ENCODE measurements at regions not wholly inside any gene's neighbourhood (a gene's known extent, or its start where the extent isn't known, plus 50 kb on each side); places are given as distances from the start of the nearest gene placed in this dataset.

DNA sequence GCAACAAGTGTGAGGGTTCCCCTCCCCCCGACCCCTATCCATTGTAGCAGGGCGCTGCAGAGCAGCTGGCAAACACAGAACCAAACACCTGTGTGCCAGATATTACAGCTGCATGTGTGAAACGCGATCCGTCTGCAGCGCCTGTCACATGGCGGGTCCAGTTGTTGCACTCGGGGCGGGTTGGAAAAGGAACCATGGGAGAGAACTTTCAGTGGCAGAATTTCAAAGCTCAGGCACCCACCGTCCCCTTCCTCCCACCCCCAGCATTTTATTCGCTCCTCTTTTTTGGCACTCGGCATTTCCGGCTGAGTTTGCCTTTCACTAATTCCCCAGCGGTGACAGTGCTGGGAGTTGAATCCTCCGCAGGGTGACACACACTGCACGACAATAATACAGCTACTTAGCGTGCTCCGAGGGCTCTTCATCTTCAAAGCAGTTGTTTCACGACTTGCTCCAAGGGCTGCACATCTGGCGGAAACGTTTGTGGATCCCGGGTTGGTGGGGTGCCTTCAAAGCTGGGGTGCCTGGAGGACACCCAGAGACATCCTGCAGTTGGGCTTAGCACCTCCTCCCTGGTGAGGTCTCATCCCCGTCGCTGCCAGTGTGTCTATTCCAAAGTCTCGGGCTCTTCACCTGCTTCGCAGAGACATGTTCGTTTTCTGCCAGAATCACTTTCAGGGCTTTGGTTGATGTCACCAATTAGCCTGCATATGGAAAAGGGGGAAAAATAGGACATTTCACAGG lies 180.7 kb downstream of the ZBTB18 start:
- DNase-seq = no peak
- TF ChIP-seq GATA1 (IDR thresholded peaks at IDR 0.05; ENCODE audit: low read depth, low read length) (no peak), POLR2A (IDR thresholded peaks at IDR 0.05; ENCODE audit: low read length) (no peak)

DNA sequence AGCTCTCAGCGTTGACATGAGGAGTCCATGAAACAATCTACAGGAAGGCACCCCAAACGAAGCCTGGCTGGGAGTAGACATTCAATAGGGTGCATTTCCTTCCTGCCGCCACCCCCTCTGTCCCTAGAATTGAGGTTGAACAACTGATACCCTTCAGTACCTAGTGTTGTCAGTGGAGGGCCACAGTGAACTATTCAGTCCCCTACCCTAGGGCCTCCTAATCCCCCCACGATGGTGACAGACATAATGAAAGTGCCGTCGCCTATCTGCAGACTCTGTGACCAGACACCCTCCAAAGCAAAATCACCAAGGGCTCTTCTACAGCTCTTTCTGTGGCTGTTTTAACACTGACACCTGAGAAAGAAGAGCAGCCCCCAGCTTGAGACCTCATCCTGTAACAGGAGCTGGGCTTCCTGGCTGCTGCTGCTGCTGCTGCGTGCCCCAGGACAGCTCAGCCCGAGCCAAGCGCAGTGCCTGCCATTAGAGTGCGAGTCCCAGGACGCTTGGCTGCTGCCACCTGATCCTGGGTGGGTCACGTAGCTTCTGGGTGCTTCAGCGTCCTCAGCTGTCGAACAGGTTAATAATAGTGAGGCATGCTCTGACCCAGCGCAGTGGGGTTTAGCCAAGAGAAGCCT lies 183.0 kb downstream of the ZBTB18 start:
- no peak for DNase-seq
- TF ChIP-seq GATA1 (IDR thresholded peaks at IDR 0.05; ENCODE audit: low read depth, low read length) (no peak), POLR2A (IDR thresholded peaks at IDR 0.05; ENCODE audit: low read length) (no peak)

DNA sequence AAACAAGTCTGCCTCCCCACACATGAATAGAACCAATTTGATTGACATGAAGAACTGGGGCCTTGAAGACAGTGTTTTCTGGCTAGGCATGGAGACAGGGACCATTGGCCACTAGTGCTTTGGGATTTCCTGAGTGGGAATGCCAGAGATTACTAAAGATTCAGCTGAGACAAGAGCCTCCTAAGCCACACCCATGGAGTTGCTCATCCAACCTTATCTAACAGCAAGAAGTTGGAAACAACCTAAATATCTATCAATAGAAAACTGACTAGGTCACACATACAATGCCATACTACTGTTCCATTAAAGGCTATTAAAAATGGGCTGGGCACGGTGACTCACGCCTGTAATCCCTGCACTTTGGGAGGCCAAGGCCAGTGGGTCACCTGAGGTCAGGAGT lies 184.1 kb downstream of the ZBTB18 start:
- no peak for DNase-seq
- no peak for TF ChIP-seq GATA1 (IDR thresholded peaks at IDR 0.05; ENCODE audit: low read depth, low read length)
- no peak for TF ChIP-seq POLR2A (IDR thresholded peaks at IDR 0.05; ENCODE audit: low read length)

DNA sequence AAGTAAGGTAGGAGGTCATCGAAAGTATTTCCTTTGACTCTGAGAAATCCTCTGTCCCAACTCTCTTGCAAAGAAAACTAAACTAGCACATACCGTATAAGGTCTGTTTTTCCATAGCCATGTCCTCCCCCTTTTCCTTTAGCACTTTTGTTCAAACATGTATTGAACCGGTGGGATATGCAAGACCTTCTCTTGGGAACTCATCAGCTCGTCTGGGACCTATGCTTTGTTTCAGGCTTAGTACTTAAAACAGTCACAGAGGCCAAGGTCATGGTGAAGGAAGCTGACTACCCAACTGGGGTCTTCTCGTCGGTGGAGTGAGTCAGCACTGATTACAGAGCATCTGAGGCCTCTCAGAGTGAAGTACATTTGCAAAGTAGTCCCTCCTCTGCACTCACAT lies 185.0 kb downstream of the ZBTB18 start:
- no peak for DNase-seq
- TF ChIP-seq POLR2A (IDR thresholded peaks at IDR 0.05; ENCODE audit: low read length) = no peak
- no peak for TF ChIP-seq GATA1 (IDR thresholded peaks at IDR 0.05; ENCODE audit: low read depth, low read length)

DNA sequence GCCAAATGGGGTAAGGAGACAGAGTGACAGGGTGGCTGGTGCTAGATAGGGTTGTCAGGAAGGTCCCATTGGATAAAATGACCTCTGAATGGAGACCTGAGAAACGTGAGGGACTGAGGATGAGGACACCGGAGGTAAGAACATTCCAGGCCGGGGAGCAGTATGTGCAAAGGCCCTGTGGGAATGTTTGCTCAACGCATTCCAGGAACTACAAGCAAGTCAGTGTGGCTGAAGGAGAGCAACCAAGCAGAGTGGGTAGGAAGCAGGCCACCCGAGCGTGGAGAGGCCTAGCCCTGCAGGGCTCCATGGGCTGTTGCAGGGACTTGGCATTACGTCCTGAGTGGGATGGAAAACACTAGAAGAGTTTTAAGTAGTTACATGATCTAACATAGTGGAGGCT lies 185.6 kb downstream of the ZBTB18 start:
- TF ChIP-seq GATA1 (IDR thresholded peaks at IDR 0.05; ENCODE audit: low read depth, low read length) (no peak), POLR2A (IDR thresholded peaks at IDR 0.05; ENCODE audit: low read length) (no peak)
- DNase-seq = no peak

GRCh38 chr1:244237445-244237844 lies 186.4 kb downstream of the ZBTB18 start:
- no peak for TF ChIP-seq POLR2A (IDR thresholded peaks at IDR 0.05; ENCODE audit: low read length)
- no peak for TF ChIP-seq GATA1 (IDR thresholded peaks at IDR 0.05; ENCODE audit: low read depth, low read length)
- no peak for DNase-seq

DNA sequence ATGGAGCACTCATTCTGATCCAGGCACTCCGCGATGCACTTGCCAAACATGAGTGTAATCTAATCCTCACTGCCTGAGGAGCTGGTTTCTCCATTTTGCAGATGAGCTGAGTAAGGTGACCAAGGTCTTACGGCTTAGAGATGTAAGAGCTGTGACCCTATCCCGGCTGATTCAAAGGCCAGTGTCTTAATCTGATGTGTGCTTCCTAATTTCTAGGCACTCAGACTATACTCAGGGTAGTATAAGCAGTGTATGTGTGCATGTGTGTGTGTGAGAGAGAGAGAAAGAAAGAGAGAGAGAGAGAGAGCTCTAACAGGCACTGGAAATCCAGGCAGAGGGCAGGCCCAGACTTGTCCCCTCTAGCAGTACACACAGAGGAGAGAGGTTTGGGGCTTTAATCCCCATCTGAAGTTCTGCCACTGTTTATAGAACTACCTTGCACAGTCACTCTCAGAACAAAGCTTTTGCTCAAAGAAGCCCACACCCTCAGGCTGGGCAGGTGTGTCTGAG lies 188.2 kb downstream of the ZBTB18 start:
- DNase-seq = peak in 1 of 2 experiments; percentile 4

DNA sequence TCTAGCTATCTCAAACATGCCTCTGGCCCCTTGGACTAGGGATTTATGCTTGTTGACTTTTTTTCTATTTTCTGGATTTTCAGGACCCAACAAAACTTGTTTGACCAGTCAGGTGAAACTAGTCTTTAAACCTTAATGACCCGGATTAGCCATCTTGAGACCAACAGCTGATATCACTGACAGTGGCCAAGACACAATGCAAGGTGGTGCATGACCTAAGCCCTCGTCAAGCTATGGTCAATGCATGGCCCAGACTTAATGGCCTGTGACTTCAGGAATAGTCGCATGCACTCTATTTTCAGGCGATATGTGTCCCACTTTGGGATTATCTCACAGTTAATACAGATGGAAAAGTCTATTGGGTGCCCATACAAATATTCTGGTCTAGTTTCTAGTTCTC lies 190.4 kb downstream of the ZBTB18 start:
- TF ChIP-seq GATA1 (IDR thresholded peaks at IDR 0.05; ENCODE audit: low read depth, low read length) = no peak
- no peak for TF ChIP-seq POLR2A (IDR thresholded peaks at IDR 0.05; ENCODE audit: low read length)
- DNase-seq = no peak

More for the DNA sequence above, 188.2 kb downstream of the ZBTB18 start:
- TF ChIP-seq POLR2A (IDR thresholded peaks at IDR 0.05; ENCODE audit: low read length) (no peak), GATA1 (IDR thresholded peaks at IDR 0.05; ENCODE audit: low read depth, low read length) (no peak)

- TF ChIP-seq POLR2A (IDR thresholded peaks at IDR 0.05; ENCODE audit: low read length) (no peak), GATA1 (IDR thresholded peaks at IDR 0.05; ENCODE audit: low read depth, low read length) (no peak)
- DNase-seq = no peak
Observed at GRCh38 chr1:244242446-244242845, 191.4 kb downstream of the ZBTB18 start.

DNA sequence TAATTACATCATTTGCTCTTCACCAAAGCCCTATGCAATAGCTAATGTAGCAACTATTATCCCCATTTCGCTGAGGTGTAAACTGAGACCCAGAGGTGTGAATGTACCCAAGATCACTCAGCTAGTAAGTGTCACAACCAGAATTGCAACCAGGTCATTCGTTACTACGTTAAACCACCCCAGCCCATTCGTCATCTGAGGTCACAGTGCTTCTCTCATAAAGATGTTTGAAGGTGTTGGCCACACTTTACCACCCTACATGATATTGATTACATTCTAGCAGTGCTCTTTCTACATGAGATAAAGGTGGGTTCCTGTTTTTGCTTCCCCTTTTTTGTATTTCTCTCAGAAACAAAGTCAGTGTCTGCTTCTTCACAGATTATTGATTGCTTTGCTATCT lies 195.3 kb downstream of the ZBTB18 start:
- no peak for DNase-seq
- TF ChIP-seq GATA1 (IDR thresholded peaks at IDR 0.05; ENCODE audit: low read depth, low read length) = no peak
- no peak for TF ChIP-seq POLR2A (IDR thresholded peaks at IDR 0.05; ENCODE audit: low read length)

DNA sequence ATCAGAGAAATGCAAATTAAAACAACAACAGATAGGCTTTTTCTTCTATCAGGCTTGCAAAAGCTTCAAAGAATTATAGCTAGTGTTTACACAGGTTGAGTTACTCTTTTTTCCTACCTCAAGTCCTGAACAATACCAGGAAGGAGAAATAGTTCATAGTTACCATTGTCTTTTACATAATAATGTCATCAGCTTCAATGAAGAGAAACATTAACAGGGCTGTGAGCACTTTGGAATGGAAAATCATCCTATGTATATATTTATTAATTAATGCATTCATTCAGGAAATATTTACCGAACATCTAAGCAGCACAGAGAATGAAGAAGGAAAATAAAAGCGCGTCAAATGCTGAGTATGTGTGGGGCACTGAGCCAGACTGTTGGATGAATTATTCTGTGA lies 197.3 kb downstream of the ZBTB18 start:
- DNase-seq = no peak
- no peak for TF ChIP-seq POLR2A (IDR thresholded peaks at IDR 0.05; ENCODE audit: low read length)
- no peak for TF ChIP-seq GATA1 (IDR thresholded peaks at IDR 0.05; ENCODE audit: low read depth, low read length)

- TF ChIP-seq GATA1 (IDR thresholded peaks at IDR 0.05; ENCODE audit: low read depth, low read length) = no peak
- no peak for TF ChIP-seq POLR2A (IDR thresholded peaks at IDR 0.05; ENCODE audit: low read length)
- DNase-seq = no peak
Observed at GRCh38 chr1:244252211-244252610, 199.5 kb downstream of the ADSS2 start.

- DNase-seq = no peak
- TF ChIP-seq POLR2A (IDR thresholded peaks at IDR 0.05; ENCODE audit: low read length) (no peak), GATA1 (IDR thresholded peaks at IDR 0.05; ENCODE audit: low read depth, low read length) (no peak)
Observed at GRCh38 chr1:244254467-244254866, 197.2 kb downstream of the ADSS2 start.

GRCh38 chr1:244255426-244255965 lies 196.2 kb downstream of the ADSS2 start:
- no peak for DNase-seq
- no peak for TF ChIP-seq POLR2A (IDR thresholded peaks at IDR 0.05; ENCODE audit: low read length)
- TF ChIP-seq GATA1 (IDR thresholded peaks at IDR 0.05; ENCODE audit: low read depth, low read length) = no peak

All from erythroblast (primary cell).